ENCODE measurements at regions not wholly inside any gene's neighbourhood (a gene's known extent, or its start where the extent isn't known, plus 50 kb on each side); places are given as distances from the start of the nearest gene placed in this dataset.

DNA sequence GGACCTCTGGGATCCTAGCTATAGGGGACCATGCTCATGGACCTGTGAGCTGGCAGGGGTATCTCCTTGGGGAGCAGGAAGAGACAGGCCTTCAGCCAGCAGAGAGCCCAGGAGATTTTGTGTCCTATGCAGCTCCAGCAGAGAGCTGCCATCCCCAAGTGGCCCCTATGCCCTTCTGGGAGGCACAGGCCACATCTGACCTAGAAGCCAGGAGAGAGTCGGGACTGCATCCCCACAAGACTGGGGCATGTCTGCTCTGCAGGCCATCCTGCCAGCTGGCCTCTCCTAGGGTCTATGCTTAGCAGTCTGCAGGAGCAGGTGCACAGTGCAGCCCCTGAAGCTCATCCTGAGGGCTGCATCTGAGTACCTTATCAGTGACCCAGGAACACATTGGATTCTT lies 279.5 kb downstream of the KIF2B start:
- TF ChIP-seq, protein P1, sequence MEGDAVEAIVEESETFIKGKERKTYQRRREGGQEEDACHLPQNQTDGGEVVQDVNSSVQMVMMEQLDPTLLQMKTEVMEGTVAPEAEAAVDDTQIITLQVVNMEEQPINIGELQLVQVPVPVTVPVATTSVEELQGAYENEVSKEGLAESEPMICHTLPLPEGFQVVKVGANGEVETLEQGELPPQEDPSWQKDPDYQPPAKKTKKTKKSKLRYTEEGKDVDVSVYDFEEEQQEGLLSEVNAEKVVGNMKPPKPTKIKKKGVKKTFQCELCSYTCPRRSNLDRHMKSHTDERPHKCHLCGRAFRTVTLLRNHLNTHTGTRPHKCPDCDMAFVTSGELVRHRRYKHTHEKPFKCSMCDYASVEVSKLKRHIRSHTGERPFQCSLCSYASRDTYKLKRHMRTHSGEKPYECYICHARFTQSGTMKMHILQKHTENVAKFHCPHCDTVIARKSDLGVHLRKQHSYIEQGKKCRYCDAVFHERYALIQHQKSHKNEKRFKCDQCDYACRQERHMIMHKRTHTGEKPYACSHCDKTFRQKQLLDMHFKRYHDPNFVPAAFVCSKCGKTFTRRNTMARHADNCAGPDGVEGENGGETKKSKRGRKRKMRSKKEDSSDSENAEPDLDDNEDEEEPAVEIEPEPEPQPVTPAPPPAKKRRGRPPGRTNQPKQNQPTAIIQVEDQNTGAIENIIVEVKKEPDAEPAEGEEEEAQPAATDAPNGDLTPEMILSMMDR (IDR thresholded peaks at IDR 0.05; ENCODE audit: low read depth, low read length): no peak
- no peaks in the 10 kb centered on the region for H3K27me3 ChIP-seq
- H3K36me3 ChIP-seq: no peaks in the 10 kb centered on the region
- DNase-seq: no peak
- no peaks in the 10 kb centered on the region for H3K9me3 ChIP-seq
- H3K4me1 ChIP-seq: no peaks in the 10 kb centered on the region
- H3K4me3 ChIP-seq (ENCODE audit: low read depth, low read length): no peak overlapping the region

GRCh38 chr17:54111576-54111975 lies 288.8 kb downstream of the KIF2B start:
- TF ChIP-seq, protein P1 (IDR thresholded peaks at IDR 0.05; ENCODE audit: low read depth, low read length): no peak
- Histone ChIP-seq H3K27me3 (no peaks in the 10 kb centered on the region), H3K4me3 (ENCODE audit: low read depth, low read length) (no peak overlapping the region), H3K36me3 (no peaks in the 10 kb centered on the region), H3K9me3 (no peaks in the 10 kb centered on the region), H3K4me1 (no peaks in the 10 kb centered on the region)
- DNase-seq: no peak

DNA sequence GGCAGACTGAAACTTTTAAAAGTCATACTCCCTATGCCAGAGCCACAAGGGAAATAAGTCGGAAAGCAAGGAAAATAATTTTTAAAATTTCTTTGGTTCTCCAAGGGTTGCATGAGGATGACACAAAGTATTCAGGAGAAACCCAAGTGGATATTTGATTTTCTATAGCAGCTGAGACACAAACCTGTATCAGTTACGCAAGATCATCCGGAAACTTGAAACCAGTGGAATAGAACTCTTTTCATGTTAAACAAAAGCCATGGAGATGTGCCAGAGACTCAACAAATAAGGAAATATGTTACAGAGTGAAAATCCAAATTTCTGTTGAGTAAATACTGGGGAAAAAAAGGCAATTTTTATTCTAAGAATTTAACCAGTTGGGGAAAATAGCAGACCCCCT lies 294.7 kb downstream of the KIF2B start:
- Histone ChIP-seq H3K36me3 (no peaks in the 10 kb centered on the region), H3K4me3 (ENCODE audit: low read depth, low read length) (no peak overlapping the region), H3K27me3 (no peaks in the 10 kb centered on the region), H3K9me3 (no peaks in the 10 kb centered on the region), H3K4me1 (no peaks in the 10 kb centered on the region)
- TF ChIP-seq, protein P1 (IDR thresholded peaks at IDR 0.05; ENCODE audit: low read depth, low read length): no peak
- DNase-seq: no peak

DNA sequence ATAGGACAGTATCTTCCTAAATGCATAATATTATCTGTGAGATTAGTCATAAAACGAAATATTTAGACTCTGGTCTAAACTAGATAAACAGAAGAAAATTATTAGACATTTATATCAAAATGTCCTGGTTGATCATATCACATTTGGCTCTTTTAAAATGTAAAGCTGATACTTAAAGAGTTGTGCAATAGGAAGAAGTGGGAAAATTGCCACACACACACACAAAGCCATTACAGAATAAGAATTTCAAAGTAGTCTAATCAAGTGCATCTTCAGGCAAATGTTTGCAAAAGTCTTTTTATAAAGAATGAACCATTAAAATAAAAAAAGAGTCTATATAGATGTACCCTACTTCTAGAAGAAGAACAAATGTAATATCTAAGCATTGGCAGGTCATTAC lies 301.7 kb downstream of the KIF2B start:
- Histone ChIP-seq H3K4me1 (no peaks in the 10 kb centered on the region), H3K27me3 (no peaks in the 10 kb centered on the region), H3K36me3 (no peaks in the 10 kb centered on the region), H3K4me3 (ENCODE audit: low read depth, low read length) (no peak overlapping the region), H3K9me3 (no peaks in the 10 kb centered on the region)
- TF ChIP-seq, protein P1 (IDR thresholded peaks at IDR 0.05; ENCODE audit: low read depth, low read length): no peak
- DNase-seq: no peak

DNA sequence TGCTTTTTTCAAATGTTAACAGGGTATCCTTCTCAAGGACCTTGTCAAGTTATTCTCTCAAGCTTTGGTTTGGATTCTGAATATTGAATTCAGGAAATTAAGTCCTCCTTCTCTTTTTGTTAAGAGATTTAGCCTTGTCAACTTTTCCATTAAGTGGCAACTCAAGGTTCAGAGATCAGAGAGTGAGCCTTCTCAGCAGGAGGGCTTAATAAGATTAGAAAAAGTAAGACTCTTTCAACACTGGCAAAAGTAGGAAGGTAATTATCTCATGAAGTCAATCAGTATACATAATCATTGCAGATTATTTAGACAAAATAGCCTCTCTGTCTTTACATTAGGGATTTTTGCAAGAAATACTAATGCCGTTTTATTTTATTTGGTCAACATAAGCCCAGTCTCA lies 330.7 kb downstream of the KIF2B start:
- Histone ChIP-seq H3K9me3 (no peaks in the 10 kb centered on the region), H3K4me3 (ENCODE audit: low read depth, low read length) (no peak overlapping the region), H3K4me1 (no peaks in the 10 kb centered on the region), H3K27me3 (no peaks in the 10 kb centered on the region), H3K36me3 (no peaks in the 10 kb centered on the region)
- DNase-seq: no peak
- TF ChIP-seq, protein P1 (IDR thresholded peaks at IDR 0.05; ENCODE audit: low read depth, low read length): no peak

- H3K4me3 ChIP-seq (ENCODE audit: low read depth, low read length): no peak overlapping the region
- H3K27me3 ChIP-seq: no peaks in the 10 kb centered on the region
- no peaks in the 10 kb centered on the region for H3K4me1 ChIP-seq
- no peaks in the 10 kb centered on the region for H3K36me3 ChIP-seq
- DNase-seq: no peak
- TF ChIP-seq, protein P1 (IDR thresholded peaks at IDR 0.05; ENCODE audit: low read depth, low read length): no peak
- no peaks in the 10 kb centered on the region for H3K9me3 ChIP-seq
These were observed 334.8 kb downstream of the KIF2B start for GRCh38 chr17:54157542-54157941.
